Smooth muscle cell (in vitro differentiated cells): ENCODE measurements at regions not wholly inside any gene's neighbourhood (a gene's known extent, or its start where the extent isn't known, plus 50 kb on each side); places are given as distances from the start of the nearest gene placed in this dataset.
"Not testable (repeated sequence)": the region's sequence is repeated elsewhere in the genome, so short reads cannot be mapped to it uniquely, and the experiment has no call there.

Experiments
- DNase-seq: peaks from one replicate; lab custom pipeline; 2025; ENCODE audit not compliant: unreplicated experiment; lab: John Stamatoyannopoulos, UW
- H2AFZ ChIP-seq: fragments of 200-600 bp; sonication (generic); 2 replicates; pipeline ENCODE4 v1.6.0; 2016; ENCODE audit warnings: antibody characterized with exemption, low read depth, mild to moderate bottlenecking
- H3F3A ChIP-seq: fragments of 200-600 bp; sonication (generic); 2 replicates; pipeline ENCODE4 v1.6.0; 2017; ENCODE audit warnings: antibody characterized with exemption, low read depth
- H3K27ac ChIP-seq: fragments of 200-600 bp; sonication (generic); 2 replicates; pipeline ENCODE4 v1.5.1; 2016; ENCODE audit warnings: low read depth, mild to moderate bottlenecking
- H3K27me3 ChIP-seq: fragments of 200-600 bp; sonication (generic); 2 replicates; pipeline ENCODE4 v1.6.1; 2016; ENCODE audit warnings: low read depth, mild to moderate bottlenecking
- H3K36me3 ChIP-seq: fragments of 200-600 bp; sonication (generic); 2 replicates; pipeline ENCODE4 v1.5.1; 2016; ENCODE audit warnings: low read depth
- H3K4me1 ChIP-seq: fragments of 200-600 bp; sonication (generic); 2 replicates; pipeline ENCODE4 v1.5.1; 2016; ENCODE audit warnings: low read depth
- H3K4me2 ChIP-seq: fragments of 200-600 bp; sonication (generic); 2 replicates; pipeline ENCODE4 v1.6.0; 2016; ENCODE audit warnings: mild to moderate bottlenecking
- H3K4me3 ChIP-seq: fragments of 200-600 bp; sonication (generic); 2 replicates; pipeline ENCODE4 v1.5.1; 2016; ENCODE audit warnings: mild to moderate bottlenecking
- H3K79me2 ChIP-seq: fragments of 200-600 bp; sonication (generic); 2 replicates; pipeline ENCODE4 v1.6.0; 2016; ENCODE audit warnings: low read depth, mild to moderate bottlenecking
- H3K9ac ChIP-seq: fragments of 200-600 bp; sonication (generic); 2 replicates; pipeline ENCODE4 v1.6.0; 2016; ENCODE audit warnings: low read depth
- H3K9me3 ChIP-seq: fragments of 200-600 bp; sonication (generic); replicated peaks from 2 replicates; pipeline ENCODE4 v1.5.1; 2016; ENCODE audit warnings: low read depth
- H4K20me1 ChIP-seq: fragments of 200-600 bp; sonication (generic); 2 replicates; pipeline ENCODE4 v1.6.0; 2016; ENCODE audit warnings: low read depth
- WGBS: methylation state at CpG from one replicate; pipeline ENCODE4 v1.1.7; 2016; ENCODE audit warnings: low lambda C conversion rate; 5-methylcytosine and 5-hydroxymethylcytosine counted together
- TF ChIP-seq, protein P1 (sequence below): fragments of 200-600 bp; sonication (generic); IDR thresholded peaks from 2 replicates; pipeline ENCODE4 v1.5.1; 2017; ENCODE audit warnings: borderline replicate concordance, mild to moderate bottlenecking, antibody characterized with exemption; ENCODE audit not compliant: insufficient read depth, poor library complexity, severe bottlenecking

DNA sequence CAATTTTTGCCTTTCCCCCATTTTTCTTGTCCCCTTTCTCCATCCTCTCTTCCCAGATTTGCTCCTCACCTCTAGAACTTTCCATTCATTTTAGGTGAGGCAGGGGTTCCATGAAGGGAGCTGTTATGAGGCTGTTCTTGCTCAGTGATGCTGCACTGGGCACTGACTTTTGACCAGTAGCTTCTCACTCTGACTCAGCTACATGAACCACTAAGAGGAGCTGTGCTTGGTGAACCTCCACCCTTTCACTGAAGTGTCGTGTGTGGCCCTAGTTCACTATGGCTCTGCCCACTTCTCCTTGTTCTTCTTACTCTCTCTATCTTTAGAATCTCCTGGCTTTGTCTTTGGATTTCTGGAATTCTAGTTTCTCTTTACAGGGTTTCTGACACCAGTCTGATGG, 73.4 kb upstream of the ADRA1D start:
- Histone ChIP-seq H3K27me3 (no peaks in the 10 kb centered on the region), H3K9ac (no peak overlapping the region), H3K27ac (no peak overlapping the region), H3K4me1 (no peaks in the 10 kb centered on the region), H3K36me3 (no peaks in the 10 kb centered on the region), H4K20me1 (no peaks in the 10 kb centered on the region), H3K4me2 (no peak overlapping the region), H3K9me3 (no peaks in the 10 kb centered on the region), H3F3A (no peaks in the 10 kb centered on the region), H3K4me3 (no peak overlapping the region), H2AFZ (no peak overlapping the region), H3K79me2 (no peaks in the 10 kb centered on the region)
- no peak for DNase-seq
- TF ChIP-seq, protein P1, sequence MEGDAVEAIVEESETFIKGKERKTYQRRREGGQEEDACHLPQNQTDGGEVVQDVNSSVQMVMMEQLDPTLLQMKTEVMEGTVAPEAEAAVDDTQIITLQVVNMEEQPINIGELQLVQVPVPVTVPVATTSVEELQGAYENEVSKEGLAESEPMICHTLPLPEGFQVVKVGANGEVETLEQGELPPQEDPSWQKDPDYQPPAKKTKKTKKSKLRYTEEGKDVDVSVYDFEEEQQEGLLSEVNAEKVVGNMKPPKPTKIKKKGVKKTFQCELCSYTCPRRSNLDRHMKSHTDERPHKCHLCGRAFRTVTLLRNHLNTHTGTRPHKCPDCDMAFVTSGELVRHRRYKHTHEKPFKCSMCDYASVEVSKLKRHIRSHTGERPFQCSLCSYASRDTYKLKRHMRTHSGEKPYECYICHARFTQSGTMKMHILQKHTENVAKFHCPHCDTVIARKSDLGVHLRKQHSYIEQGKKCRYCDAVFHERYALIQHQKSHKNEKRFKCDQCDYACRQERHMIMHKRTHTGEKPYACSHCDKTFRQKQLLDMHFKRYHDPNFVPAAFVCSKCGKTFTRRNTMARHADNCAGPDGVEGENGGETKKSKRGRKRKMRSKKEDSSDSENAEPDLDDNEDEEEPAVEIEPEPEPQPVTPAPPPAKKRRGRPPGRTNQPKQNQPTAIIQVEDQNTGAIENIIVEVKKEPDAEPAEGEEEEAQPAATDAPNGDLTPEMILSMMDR, result no peak
- 68% methylated on average over 1 of the region's 1 CpG for WGBS

DNA sequence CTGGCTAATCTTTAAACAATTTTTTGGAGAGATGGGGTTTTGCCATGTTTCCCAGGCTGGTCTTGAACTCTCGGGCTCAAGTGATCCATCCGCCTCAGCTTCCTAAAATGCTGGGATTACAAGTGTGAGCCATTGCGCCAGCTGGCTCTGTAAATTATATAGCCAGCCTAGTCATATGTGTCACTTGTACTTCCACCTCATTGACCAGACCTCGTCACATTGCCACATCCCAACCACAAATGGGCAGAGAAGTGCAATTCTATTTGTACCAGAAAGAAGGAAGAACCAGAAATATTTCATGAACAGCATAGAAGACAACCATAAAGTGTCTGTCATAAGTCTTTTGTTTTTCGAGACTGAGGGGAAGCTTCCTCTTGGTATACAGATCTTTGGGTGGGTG, 71.2 kb upstream of the ADRA1D start:
- Histone ChIP-seq H3K4me3 (no peak overlapping the region), H3K4me2 (no peak overlapping the region), H3K79me2 (no peaks in the 10 kb centered on the region), H3K9me3 (no peaks in the 10 kb centered on the region), H2AFZ (no peak overlapping the region), H3K9ac (no peak overlapping the region), H3K27me3 (no peaks in the 10 kb centered on the region), H3K27ac (no peak overlapping the region), H4K20me1 (no peaks in the 10 kb centered on the region), H3F3A (no peaks in the 10 kb centered on the region), H3K4me1 (no peaks in the 10 kb centered on the region), H3K36me3 (no peaks in the 10 kb centered on the region)
- 88% methylated on average over 5 of the region's 5 CpGs for WGBS
- TF ChIP-seq, protein P1, result no peak
- DNase-seq, result no peak

DNA sequence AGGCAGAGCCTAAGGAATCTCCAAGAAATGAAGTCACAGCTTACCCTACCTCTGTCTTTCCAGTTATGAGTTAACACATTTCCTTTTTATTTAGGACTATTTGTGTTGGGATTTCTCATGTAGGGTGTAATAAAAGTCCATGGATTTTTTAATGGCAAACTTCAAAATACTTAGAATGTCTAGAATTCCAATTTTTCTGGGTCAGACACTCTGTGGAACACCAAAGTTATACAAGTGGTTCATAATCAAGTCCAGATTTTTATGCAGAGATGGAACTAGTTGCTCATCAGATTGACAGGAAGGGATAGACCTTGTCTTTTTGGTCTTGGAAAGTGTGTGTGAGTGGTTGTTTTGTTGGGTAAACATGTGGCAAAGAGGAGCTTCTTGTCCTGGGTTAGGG, 69.8 kb upstream of the ADRA1D start:
- no peak for DNase-seq
- Histone ChIP-seq H3K4me2 (no peak overlapping the region), H3K9ac (no peak overlapping the region), H3K9me3 (no peaks in the 10 kb centered on the region), H3K4me3 (no peak overlapping the region), H3K27ac (no peak overlapping the region), H3K27me3 (no peaks in the 10 kb centered on the region), H3K4me1 (no peaks in the 10 kb centered on the region), H4K20me1 (no peaks in the 10 kb centered on the region), H3K79me2 (no peaks in the 10 kb centered on the region), H2AFZ (no peak overlapping the region), H3K36me3 (no peaks in the 10 kb centered on the region), H3F3A (no peaks in the 10 kb centered on the region)
- TF ChIP-seq, protein P1, result no peak

DNA sequence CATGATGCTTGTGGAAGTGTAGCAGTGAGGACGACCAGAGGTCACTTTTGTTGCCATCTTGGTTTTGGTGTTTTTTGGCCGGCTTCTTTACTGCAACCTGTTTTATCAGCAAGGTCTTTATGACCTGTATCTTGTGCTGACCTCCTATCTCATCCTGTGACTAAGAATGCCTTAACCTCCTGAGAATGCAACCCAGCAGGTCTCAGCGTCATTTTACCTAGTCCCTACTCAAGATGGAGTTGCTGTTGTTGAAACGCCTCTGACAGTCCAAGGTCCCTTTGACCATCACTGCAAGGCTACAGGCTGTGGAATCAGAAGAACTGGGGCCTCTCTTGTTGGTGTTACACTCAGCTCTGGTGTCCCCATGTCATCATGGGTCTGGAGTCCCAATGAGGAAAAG, 61.5 kb upstream of the ADRA1D start:
- not testable (repeated sequence) for H3K79me2 ChIP-seq, H3K27me3 ChIP-seq, H3K4me3 ChIP-seq, H3K36me3 ChIP-seq, H4K20me1 ChIP-seq, H3K9me3 ChIP-seq, H3K27ac ChIP-seq, H3K4me2 ChIP-seq, H3K4me1 ChIP-seq, DNase-seq, H3F3A ChIP-seq, H2AFZ ChIP-seq, H3K9ac ChIP-seq
- 80% methylated on average over 4 of the region's 4 CpGs for WGBS
